Activated T-cell treated with anti-CD3 and anti-CD28 coated beads, Interleukin-2, amount 50 U/mL, for 1 hour (primary cell): ENCODE measurements at regions not wholly inside any gene's neighbourhood (a gene's known extent, or its start where the extent isn't known, plus 50 kb on each side); places are given as distances from the start of the nearest gene placed in this dataset.
"Not testable (repeated sequence)": the region's sequence is repeated elsewhere in the genome, so short reads cannot be mapped to it uniquely, and the experiment has no call there.

Experiments
- DNase-seq: peaks from one replicate; pipeline ENCODE4 v3.0.0-alpha.2; 2020

DNA sequence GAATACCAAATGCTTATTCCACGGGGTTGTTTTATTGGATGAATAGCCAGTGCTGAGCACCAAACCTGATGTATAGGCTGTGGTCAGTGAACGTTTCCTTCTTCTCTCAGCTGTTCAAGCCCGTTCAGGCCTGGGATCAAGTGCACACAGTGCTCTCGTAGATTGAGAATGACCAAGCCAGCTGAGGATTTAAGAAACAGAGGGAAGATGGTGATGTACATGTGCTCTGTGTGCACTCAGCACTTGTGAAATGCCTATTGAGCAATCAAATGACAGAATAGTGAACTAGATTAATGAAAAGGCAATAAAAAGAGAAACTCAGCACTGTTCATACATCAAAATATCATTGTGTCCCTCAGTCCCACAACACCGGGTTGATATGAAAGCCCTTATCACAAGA, 302.5 kb downstream of the BMPER start:
- no peak for DNase-seq

DNA sequence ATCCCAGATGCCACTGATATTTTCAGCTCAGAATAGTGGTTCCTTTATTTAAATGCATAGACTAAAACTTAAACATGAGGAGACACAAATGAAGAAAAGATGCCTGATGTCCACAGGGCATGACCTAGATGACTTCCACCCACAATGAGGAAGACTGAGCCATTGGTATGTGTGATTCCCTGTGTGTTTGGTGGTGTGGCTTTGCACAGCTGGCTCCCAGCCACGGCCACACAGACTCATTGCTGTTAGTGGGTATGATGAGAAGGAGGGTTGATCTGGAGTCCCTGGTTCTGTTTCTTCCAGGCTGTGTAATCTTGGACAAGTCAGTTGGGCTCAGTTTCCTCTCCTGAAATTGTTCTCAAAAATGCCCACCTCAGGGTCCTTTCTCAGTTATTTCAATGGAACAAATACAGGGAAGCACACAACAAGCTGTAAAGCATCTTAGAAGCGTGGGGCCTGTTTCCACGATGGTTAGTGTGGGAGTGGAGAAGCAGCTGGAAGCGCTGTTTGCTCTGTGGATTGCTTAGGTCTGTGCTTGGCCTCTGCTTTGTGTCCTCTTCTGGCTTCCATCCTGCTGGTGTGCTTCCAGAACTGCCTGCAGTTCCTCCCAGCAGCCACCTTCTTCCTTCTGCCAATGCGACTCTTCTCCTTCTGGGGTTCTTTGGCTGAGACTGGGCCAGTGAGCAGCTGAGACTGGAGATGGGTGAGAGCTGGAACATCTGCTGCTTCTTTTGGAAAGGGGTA, 303.7 kb downstream of the BMPER start:
- DNase-seq, result no peak

DNA sequence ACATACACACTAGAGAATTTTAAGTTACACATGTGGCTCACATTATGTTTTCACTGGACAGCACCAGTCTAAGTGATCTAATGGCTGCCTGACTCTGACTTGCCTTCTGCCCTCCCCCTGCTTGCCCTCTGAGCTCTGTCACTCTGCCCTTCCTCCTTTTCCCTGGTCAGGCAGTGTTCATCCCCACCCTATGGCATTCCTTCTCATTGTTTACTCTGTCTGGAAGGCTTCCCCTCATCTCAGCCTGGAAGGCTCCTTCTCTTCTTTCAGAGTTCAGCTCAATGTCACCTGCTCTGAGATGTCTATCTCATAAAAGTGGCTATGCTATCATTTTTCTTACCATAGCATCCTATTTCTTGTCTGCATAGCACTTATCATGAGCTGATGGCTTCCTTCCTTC, 305.7 kb downstream of the BMPER start:
- no peak for DNase-seq

DNA sequence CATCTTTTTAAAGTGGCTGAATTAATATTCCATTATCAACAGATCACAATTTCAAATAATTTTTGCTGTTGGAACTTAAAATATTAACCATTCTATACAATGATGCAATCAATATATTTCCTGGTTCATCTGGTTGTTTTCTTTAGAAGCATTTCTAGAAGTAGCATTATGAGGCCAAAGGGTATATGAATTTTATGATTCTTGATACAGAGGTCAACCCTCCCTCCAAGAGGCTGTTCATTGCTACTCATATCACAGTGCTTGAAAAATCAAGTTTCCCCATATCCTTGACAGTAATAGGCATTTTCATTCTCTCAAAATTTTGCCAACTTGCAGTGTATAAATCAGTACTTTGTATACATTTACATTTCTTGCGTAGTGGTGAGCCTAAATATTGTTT, 312.6 kb downstream of the BMPER start:
- DNase-seq, result no peak

DNA sequence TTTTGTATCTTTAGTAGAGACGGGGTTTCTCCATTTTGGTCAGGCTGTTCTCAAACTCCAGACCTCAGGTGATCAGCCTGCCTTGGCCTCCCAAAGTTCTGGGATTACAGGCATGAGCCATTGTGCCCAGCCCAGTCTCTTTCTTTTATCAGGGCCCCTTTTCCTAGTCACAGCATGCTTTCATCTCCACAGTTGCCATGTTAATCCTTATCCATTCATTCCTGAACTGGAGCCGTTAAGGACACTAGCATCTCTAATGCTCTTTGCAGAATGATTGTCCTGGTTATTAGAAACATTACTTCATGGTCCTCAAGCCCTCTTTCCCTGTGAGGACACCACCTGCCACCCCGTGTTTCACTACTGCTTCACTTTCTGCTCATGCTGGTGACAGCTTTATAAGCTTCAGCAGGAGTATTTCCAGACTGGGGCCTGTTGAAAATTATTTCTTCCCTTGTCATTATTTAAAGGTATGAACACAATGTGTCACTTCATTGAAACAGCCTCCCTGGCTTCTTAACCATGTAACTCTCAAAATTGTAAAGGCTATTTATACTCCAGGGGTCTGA, 313.9 kb downstream of the BMPER start:
- no peak for DNase-seq

DNA sequence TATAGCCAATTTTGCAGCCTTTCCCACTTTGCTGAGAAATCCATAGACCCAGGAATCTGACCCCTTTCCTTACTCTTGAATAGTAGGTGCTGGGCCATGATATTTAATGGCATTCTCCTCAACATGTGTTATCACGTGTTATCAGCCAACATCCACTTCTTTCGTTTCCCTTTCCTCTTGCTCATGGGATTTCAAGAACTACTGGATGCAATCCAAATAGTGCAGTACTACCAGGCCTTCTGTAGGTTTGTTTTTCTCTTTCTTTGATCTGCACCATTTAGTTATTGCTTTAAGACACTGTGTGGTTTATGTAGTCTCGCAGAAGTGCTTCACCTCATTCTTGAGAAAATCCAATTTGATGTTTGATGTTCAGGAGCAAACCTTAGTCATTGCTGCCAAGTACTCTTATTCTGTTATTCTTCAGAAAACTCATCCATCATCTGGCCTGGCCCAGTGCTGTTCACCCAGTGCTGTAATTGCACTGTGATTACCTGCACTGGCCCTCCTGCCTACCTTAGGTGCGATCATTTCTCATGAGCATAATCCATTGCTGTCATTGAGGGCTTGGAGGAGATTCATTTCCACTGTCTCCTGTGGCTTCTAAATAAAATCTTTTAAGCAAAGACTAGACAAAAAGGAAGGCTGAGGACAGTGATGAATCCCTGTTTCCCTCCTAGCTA, 315.3 kb downstream of the BMPER start:
- no peak for DNase-seq

DNA sequence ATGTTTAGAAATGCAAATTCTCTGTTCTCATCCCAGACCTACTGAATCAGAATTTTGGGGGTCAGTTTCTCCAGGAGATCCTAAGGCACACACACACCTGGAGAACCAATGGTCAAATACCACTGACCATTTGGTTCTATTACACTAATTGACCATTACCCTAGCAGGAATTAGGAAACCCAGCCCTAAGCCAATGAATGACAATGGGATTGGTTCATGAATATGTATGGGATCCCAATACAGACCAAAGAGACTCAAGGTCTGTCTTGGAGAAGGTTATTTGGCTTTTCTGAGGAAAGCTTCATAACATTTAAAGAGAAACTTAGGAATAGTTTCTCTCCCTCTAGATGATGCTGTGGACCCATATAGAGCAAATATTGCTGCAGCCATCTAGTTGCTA, 317.0 kb downstream of the BMPER start:
- DNase-seq, result no peak

DNA sequence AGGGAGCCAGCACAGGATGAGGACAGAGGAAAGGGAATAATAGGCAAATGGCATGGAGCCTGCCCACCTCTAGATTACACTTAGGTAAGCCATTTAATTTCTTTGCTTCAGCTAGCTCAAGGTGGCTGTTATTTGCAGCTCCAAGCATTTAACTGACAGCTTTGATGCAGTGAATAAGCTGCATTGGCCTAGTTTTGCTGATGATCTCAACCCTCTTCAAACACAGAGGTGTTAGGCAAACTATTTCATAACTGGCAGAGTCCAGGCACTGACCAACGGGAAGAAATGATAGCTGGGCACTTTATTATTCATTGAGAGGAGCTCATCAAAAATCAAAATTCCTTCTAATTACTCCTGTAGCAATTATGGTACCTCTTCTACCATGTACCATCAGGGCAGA, 317.4 kb downstream of the BMPER start:
- no peak for DNase-seq

DNA sequence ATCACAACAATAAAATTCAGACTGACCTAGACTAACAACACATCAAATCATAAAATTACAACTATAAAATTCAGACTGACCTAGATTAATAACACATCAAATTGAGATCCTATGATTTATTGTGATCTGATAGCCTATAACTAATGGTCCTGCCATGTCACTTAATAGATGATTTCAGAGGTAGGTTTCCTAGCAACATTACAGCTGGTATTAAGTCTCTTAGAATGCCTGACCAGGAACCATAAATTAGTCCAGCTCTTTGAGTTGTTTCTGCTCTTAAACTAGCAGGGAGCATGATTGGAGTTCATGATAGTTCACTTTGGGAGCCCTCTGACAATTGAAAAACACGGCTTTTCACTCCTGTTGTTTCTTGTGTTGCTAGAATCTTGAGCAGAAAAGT, 318.9 kb downstream of the BMPER start:
- no peak for DNase-seq

DNA sequence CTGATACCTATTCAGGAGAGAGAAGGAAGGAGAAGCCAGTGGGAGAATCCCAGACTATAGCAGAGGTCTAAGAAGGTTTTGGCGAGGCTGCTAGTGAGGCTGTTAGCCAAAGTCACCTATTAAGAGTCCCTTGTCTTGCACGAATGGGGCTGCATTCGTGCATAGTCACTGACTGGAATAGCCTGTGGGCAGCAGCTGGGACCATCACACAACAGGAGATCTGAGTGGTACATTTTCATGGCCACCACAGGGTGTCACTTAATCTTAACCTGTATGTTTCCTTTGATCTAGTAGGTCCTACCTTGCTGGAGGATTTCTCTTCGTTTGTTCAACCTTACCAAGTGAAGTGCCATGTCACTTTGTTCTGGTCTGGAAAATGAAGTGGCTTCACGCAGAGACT, 319.9 kb downstream of the BMPER start:
- DNase-seq, result no peak

DNA sequence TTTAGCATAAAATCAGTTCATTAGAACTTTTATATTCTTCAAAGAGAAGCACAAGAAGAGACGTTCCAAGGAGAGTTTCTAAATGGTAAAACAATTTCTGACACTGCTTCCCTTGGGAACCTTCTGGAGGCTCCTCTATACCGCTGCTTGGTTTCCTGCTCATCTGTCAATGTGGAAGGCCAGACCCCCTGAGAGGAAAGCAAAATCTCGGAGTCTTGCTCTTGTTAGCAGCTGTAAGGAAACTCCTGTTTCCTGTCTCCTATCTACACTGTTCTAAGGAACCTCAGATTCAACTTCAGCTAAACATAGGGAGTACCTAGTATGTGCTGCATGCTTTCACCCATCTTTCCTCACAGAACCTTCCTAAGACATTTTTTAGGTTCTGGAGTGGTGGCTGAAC, 322.2 kb downstream of the BMPER start:
- no peak for DNase-seq

DNA sequence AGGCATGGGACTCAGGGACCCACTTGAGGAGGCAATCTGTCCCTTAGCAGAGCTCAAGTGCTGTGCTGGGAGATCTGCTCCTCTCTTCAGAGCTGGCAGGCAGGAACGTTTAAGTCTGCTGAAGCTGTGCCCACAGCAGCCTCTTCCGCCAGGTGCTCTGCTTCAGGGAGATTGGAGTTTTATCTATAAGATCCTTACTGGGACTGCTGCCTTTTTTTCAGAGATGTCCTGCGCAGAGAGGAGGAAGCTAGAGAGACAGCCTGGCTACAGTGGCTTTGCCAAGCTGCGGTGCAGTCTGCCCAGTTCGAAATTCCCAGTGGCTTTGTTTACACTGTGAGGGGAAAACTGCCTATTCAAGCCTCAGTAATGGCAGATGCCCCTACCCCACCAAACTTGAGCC, 329.8 kb downstream of the BMPER start:
- DNase-seq, result not testable (repeated sequence)

DNA sequence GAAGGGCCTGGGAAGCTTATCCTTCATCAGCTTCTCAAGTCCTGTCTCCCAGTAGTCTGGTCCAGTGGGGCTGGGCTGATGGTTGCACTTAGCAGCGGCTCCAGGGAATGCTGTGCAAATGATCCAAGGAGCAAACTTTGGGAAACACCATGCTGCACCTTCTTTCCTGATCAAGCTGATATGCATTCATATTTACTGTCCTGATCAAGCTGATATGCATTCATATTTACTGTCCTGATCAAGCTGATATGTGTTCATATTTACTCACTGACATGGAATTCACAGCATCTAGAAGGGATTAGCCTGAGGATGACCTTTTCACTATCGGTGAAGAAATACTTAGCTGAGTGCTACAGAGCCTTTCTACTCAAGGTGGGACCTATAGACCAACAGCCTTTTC, 330.7 kb downstream of the BMPER start:
- no peak for DNase-seq

DNA sequence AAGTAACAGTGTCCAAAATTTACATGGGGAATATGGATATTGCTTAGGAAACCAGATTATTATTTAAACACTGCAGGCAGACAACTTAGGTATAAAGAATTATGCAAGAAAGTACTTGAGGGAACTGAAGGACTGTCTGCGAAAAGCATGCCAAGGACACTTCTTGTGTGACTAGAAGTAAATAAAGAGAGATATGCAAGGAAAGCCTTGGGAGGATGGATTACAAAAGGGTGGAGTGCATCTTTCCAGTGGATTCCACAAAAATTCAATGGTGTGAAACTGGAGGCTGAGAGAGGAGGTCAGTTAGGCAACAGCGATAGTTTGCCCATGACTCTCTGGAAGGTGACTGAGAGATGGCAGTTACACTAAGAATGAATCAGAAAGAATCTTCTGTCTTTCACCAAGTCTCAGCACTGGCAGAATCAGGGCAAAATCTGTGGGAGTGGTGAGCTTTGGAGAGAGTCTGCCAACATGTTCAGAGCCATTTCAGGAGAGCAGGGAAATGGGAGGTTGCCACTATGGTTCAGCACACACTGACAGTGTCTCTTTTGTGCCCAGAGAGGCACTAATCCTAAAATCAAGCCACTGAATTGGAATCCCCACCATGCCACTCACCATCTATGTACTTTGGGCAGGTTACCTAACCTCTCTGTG, 331.6 kb downstream of the BMPER start:
- no peak for DNase-seq

DNA sequence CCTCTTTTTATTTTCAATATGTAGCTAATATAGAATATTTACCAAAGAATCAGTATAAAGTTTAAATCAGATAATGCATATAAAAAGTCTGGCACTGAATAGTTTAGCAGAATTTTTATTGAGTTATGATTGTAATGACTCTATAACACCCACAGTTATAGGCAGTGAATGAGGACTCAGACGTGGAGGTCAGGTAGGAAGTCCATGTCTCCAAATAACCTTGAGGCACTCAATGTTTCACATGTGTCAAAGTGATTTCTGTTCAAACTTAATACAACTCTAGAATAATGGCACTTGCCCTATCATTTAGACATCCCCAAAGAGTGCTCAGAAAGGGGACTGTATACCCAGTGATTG, 332.1 kb downstream of the BMPER start:
- DNase-seq, result no peak

DNA sequence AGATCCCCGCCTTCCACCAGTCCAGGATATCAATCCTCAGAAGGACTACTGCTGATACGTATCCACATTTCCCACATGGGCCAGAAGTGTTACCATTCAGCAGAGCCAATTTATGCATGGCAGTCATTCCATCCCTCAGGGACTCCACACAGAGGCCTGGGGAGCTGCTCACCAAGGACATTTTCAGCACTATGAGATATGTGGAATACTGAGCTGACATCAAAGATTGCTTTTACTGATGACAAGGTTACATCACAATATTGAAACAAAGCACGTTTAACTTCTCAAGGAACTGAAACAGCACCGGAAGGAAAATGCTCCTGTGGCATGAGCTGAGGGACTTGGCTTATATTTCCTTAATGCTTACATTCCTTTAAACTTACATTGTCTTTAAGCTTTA, 335.1 kb downstream of the BMPER start:
- no peak for DNase-seq

DNA sequence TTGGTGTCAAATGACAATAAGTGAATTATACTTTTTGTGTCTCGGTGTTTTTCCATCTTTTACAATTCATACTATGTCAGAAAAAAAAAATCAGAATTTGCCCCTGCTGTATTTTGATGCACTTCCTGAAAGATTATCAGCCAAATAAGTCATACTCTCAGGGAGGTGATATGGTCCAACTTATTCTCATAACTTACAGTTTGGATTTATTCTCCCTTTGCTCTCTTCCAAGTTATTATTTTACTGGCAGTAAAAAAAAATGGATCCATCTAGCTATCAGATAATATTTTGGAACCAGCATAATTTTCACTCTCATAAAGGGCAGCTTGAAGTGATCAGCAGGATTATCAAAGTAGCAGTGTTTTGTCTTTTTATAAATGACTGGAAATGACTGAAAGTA, 337.1 kb downstream of the BMPER start:
- no peak for DNase-seq

DNA sequence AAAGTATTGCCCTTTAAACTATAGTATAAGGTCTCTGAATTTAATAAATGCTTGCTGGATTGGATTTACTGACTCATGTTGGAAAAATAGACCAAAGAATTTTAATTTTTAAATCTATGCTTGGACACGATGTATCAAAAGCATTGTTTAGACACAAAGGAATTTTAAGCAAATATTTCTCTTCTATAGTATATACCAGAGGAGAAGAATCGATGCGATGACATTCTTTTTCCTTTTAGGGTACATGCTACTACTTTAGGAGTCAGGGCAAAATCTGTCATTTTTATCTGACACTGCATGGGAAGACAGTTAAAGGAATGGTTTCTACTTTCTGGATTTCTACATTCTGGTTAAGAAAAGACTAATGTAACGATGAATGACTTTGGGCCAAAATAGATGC, 339.9 kb downstream of the BMPER start:
- DNase-seq, result no peak

DNA sequence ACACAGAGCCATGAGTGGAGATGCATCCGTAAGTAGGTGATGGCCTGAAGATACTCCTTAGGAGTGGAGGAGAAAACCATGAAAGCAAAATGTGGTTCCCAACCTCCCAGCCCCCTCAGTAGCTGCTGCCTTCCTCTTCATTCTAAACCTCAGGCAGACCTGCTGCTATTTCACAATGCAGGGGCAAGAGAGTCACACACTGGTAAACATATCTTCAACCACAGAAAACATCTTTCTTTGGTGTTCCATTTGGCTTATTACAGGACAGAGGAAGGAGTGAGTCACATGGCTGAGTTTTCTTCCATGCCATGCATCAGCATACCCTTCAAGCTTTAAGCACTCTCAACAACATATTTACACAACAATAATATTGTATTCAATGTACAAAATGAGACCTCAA, 342.1 kb downstream of the BMPER start:
- no peak for DNase-seq

DNA sequence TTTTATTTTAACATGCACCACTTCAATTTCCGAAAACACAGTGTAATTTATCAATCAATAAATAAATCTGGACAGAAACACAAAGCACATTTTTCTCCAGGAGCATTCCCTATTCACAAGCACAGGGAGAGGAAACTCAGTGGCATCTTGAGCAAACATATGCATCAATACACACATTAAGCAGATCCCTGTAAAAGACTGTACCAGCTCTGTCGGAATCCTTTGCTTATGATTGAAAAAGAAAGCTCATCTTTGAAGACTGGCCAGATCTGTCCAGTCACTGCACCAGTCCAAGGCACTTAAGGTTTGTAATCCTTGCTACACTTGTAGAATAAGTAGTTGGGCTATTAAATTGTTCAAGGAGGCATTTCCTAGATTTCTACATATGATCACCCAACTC, 343.9 kb downstream of the BMPER start:
- no peak for DNase-seq

DNA sequence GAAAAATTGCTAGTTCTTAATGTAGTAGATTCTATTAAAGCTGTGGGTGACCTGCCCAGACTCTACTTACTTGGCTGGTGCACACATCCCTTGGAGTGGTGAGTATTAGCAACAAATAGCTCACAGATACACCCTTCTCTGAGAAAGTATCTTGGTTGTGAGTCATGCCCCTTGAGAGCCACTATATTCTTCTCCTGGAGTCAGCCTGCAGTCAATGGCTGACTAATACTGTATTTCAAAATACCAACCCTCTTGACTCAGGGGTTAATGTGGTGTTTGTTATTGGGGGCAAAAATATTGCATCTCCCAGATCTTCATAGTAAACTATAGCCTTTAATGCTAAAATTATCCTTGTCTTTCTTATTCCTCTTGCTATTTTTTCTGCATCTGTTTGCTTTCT, 354.9 kb downstream of the BMPER start:
- DNase-seq, result no peak

DNA sequence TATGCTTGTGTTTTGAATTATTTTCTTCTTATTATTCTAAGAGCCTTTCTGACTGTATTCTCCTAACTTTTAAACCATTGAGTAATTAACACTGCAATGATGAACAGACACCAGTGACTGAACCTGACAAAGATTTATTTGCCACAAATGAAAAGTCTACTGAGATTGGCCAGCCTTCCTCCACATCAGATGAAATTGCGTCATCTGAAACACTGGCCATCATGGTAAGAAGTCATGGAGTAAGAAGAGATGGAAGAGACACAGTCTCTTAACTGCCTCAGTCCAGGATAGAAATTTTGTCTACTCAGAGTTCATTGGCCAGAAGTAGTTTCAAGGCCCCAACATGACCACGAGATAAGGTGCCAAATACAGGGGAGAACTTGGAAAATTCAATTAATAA, 357.8 kb downstream of the BMPER start:
- no peak for DNase-seq

DNA sequence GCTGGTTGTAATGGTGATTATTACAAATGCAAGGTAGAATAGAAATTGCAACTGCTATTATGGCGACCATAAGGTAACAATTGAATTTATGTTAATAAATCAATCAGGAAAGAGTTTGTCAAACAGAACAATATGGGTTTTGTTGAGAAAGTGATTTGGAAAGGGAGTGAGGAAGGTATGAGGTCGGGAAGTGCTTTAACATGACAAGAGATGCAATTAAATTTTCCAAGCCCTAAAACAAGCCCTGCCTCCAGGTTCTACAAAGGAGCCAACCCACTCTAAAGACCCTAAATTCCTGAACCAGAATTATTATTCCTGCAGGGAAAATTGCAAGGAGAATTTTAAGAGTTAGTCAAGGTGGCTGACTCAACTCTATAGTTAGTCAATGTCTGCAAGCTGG, 363.7 kb downstream of the BMPER start:
- DNase-seq, result no peak

DNA sequence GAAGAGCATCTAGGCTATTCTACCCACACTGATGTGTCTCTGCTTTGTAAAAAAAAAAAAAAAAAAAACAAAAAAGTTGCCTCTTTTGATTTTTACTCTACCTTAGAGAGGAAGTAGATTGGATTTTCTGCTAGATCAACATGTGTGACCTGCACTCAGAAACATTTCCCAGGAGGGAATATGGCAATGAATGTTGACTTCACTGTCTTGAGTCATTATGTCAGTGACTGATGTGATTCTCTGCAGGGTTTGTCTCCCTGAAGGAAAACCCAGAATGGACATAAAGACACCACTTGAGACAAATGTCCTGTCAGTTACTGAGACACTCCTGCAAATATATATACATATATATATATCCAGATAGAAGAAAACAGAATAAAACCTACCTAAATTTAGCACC, 370.3 kb downstream of the BMPER start:
- DNase-seq, result no peak
